ENCODE measurements at regions not wholly inside any gene's neighbourhood (a gene's known extent, or its start where the extent isn't known, plus 50 kb on each side); places are given as distances from the start of the nearest gene placed in this dataset.

DNA sequence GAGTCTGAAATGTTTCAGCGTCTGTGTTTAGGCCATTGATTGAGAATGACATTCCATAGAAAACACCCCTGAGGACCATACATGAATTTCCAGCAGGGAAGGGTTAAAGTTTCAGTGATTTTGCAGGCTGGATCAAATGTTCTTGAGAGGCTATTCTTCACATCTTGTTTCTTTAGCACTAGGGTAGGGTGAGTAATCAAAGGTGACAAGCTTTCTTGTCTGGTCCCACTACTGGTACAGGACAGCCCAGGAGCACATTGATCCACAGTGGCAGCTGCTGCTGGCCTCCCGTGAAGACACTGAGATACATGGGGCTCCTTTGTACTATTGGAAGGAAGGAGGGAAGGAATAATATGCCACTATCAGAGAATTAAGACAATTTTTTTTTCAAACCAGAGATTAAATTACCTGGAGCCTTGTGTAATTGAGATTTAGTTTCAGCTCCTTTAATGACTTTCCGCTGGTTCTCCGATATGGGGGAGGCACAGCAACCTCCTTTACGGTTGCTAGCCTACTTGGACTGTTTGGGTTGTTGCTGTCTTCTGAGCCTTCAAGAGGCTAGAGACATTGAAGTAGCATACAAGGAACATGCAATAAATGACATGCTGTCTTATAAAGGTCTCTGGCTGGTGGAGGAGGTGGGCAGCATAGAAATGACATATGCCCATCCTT lies 368.9 kb downstream of the SOX11 start:
- TF ChIP-seq EZH2 (IDR thresholded peaks at IDR 0.05; ENCODE audit: low read length, unreplicated experiment): no peak
- TF ChIP-seq, protein P1, sequence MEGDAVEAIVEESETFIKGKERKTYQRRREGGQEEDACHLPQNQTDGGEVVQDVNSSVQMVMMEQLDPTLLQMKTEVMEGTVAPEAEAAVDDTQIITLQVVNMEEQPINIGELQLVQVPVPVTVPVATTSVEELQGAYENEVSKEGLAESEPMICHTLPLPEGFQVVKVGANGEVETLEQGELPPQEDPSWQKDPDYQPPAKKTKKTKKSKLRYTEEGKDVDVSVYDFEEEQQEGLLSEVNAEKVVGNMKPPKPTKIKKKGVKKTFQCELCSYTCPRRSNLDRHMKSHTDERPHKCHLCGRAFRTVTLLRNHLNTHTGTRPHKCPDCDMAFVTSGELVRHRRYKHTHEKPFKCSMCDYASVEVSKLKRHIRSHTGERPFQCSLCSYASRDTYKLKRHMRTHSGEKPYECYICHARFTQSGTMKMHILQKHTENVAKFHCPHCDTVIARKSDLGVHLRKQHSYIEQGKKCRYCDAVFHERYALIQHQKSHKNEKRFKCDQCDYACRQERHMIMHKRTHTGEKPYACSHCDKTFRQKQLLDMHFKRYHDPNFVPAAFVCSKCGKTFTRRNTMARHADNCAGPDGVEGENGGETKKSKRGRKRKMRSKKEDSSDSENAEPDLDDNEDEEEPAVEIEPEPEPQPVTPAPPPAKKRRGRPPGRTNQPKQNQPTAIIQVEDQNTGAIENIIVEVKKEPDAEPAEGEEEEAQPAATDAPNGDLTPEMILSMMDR (conservative IDR thresholded peaks at IDR 0.05; ENCODE audit: low read depth, low read length): no peak
- no peak for TF ChIP-seq EZH2phosphoT487 (IDR thresholded peaks at IDR 0.05; ENCODE audit: borderline replicate concordance, low read length)
